ENCODE measurements at regions not wholly inside any gene's neighbourhood (a gene's known extent, or its start where the extent isn't known, plus 50 kb on each side); places are given as distances from the start of the nearest gene placed in this dataset.

- DNase-seq (ENCODE audit: insufficient read length, low spot score, missing footprints): no peak
- no peaks in the 10 kb centered on the region for H4K20me1 ChIP-seq (ENCODE audit: insufficient read depth, low read length)
Measured at GRCh38 chr2:185108588-185108987, 510.3 kb downstream of the ZNF804A start.

GRCh38 chr2:185127412-185127811, 529.1 kb downstream of the ZNF804A start:
- no peak for TF ChIP-seq CTCF (IDR thresholded peaks at IDR 0.05; ENCODE audit: extremely low read depth, low read depth, low read length)
- Histone ChIP-seq H3K27me3 (ENCODE audit: insufficient read depth, low read length) (no peaks in the 10 kb centered on the region), H3K36me3 (ENCODE audit: insufficient read depth, low read length) (no peaks in the 10 kb centered on the region), H3K79me2 (ENCODE audit: insufficient read depth, low read length) (no peaks in the 10 kb centered on the region), H3K27ac (ENCODE audit: low read depth, low read length) (no peak overlapping the region), H3K4me1 (ENCODE audit: insufficient read depth, low read length) (no peaks in the 10 kb centered on the region), H3K9me3 (ENCODE audit: low read depth, low read length) (no peaks in the 10 kb centered on the region), H2AFZ (ENCODE audit: low read length) (no peak overlapping the region), H3K4me2 (ENCODE audit: insufficient read depth, low read length) (no peak overlapping the region), H4K20me1 (ENCODE audit: insufficient read depth, low read length) (no peaks in the 10 kb centered on the region), H3K4me3 (ENCODE audit: insufficient read depth, low read length) (no peak overlapping the region)
- DNase-seq (ENCODE audit: insufficient read length, low spot score, missing footprints): no peak

More at GRCh38 chr2:185108588-185108987, 510.3 kb downstream of the ZNF804A start:
- H3K27me3 ChIP-seq (ENCODE audit: insufficient read depth, low read length): no peaks in the 10 kb centered on the region
- H3K4me3 ChIP-seq (ENCODE audit: insufficient read depth, low read length): no peak overlapping the region
- H3K27ac ChIP-seq (ENCODE audit: low read depth, low read length): no peak overlapping the region
- no peak for TF ChIP-seq CTCF (IDR thresholded peaks at IDR 0.05; ENCODE audit: extremely low read depth, low read depth, low read length)
- H2AFZ ChIP-seq (ENCODE audit: low read length): no peak overlapping the region
- H3K4me2 ChIP-seq (ENCODE audit: insufficient read depth, low read length): no peak overlapping the region
- H3K4me1 ChIP-seq (ENCODE audit: insufficient read depth, low read length): no peaks in the 10 kb centered on the region
- H3K79me2 ChIP-seq (ENCODE audit: insufficient read depth, low read length): no peaks in the 10 kb centered on the region
- H3K36me3 ChIP-seq (ENCODE audit: insufficient read depth, low read length): no peaks in the 10 kb centered on the region
- no peaks in the 10 kb centered on the region for H3K9me3 ChIP-seq (ENCODE audit: low read depth, low read length)

GRCh38 chr2:185128346-185128745, 530.0 kb downstream of the ZNF804A start:
- no peak for DNase-seq (ENCODE audit: insufficient read length, low spot score, missing footprints)
- Histone ChIP-seq H3K4me1 (ENCODE audit: insufficient read depth, low read length) (no peaks in the 10 kb centered on the region), H4K20me1 (ENCODE audit: insufficient read depth, low read length) (no peaks in the 10 kb centered on the region), H3K4me3 (ENCODE audit: insufficient read depth, low read length) (no peak overlapping the region), H3K4me2 (ENCODE audit: insufficient read depth, low read length) (no peak overlapping the region), H3K27me3 (ENCODE audit: insufficient read depth, low read length) (no peaks in the 10 kb centered on the region), H3K36me3 (ENCODE audit: insufficient read depth, low read length) (no peaks in the 10 kb centered on the region), H2AFZ (ENCODE audit: low read length) (no peak overlapping the region), H3K9me3 (ENCODE audit: low read depth, low read length) (no peaks in the 10 kb centered on the region), H3K79me2 (ENCODE audit: insufficient read depth, low read length) (no peaks in the 10 kb centered on the region), H3K27ac (ENCODE audit: low read depth, low read length) (no peak overlapping the region)
- TF ChIP-seq CTCF (IDR thresholded peaks at IDR 0.05; ENCODE audit: extremely low read depth, low read depth, low read length): no peak

GRCh38 chr2:185128996-185129395, 530.7 kb downstream of the ZNF804A start:
- TF ChIP-seq CTCF (IDR thresholded peaks at IDR 0.05; ENCODE audit: extremely low read depth, low read depth, low read length): no peak
- no peak overlapping the region for H3K4me3 ChIP-seq (ENCODE audit: insufficient read depth, low read length)

More at GRCh38 chr2:185128996-185129395, 530.7 kb downstream of the ZNF804A start:
- DNase-seq (ENCODE audit: insufficient read length, low spot score, missing footprints): no peak
- H4K20me1 ChIP-seq (ENCODE audit: insufficient read depth, low read length): no peaks in the 10 kb centered on the region
- H3K36me3 ChIP-seq (ENCODE audit: insufficient read depth, low read length): no peaks in the 10 kb centered on the region
- no peaks in the 10 kb centered on the region for H3K9me3 ChIP-seq (ENCODE audit: low read depth, low read length)
- H3K4me1 ChIP-seq (ENCODE audit: insufficient read depth, low read length): no peaks in the 10 kb centered on the region
- H2AFZ ChIP-seq (ENCODE audit: low read length): no peak overlapping the region
- H3K27me3 ChIP-seq (ENCODE audit: insufficient read depth, low read length): no peaks in the 10 kb centered on the region
- H3K4me2 ChIP-seq (ENCODE audit: insufficient read depth, low read length): no peak overlapping the region
- no peaks in the 10 kb centered on the region for H3K79me2 ChIP-seq (ENCODE audit: insufficient read depth, low read length)
- H3K27ac ChIP-seq (ENCODE audit: low read depth, low read length): no peak overlapping the region
